Kidney (tissue), 13 donors: ENCODE measurements at regions not wholly inside any gene's neighbourhood (a gene's known extent, or its start where the extent isn't known, plus 50 kb on each side); places are given as distances from the start of the nearest gene placed in this dataset.
"Not testable (repeated sequence)": the region's sequence is repeated elsewhere in the genome, so short reads cannot be mapped to it uniquely, and the experiment has no call there.

Source experiments
- DNase-seq, 5 donors: peaks; one replicate each; pipeline ENCODE4 v3.0.0-alpha.2; 2013 to 2020
- FAIRE-seq: peaks from 2 replicates; lab custom pipeline; 2012; peaks lifted over from hg19 to GRCh38; lab: Jason Lieb, UNC
- H3K27ac ChIP-seq, 2 donors: one replicate each; pipeline ENCODE4 v1.7.0; 2013; ENCODE audit warnings: low read depth in 2 of 2, low read length in 2 of 2, inconsistent platforms in 1 of 2
- H3K27me3 ChIP-seq: one replicate; pipeline ENCODE4 v1.7.1; 2013; ENCODE audit warnings: low read length, inconsistent platforms; ENCODE audit not compliant: control insufficient read depth, insufficient read depth
- H3K36me3 ChIP-seq, 3 donors: one replicate each; pipeline versions ENCODE4 v1.7.0 to v1.7.1; 2013; ENCODE audit warnings: low read length in 3 of 3, control low read depth in 1 of 3, inconsistent platforms in 1 of 3; ENCODE audit not compliant: insufficient read depth in 3 of 3, control insufficient read depth in 2 of 3
- H3K4me1 ChIP-seq, 3 donors: one replicate each; pipeline versions ENCODE4 v1.7.0 to v1.7.1; 2013; ENCODE audit warnings: low read length in 3 of 3, inconsistent platforms in 1 of 3, low read depth in 1 of 3; ENCODE audit not compliant: control insufficient read depth in 2 of 3, insufficient read depth in 2 of 3
- H3K4me3 ChIP-seq, 3 donors: one replicate each; pipeline versions ENCODE4 v1.7.0 to v1.8.1; 2013; ENCODE audit warnings: low read length in 3 of 3, control low read depth in 1 of 3, inconsistent platforms in 1 of 3
- H3K9ac ChIP-seq, 3 donors: one replicate each; pipeline versions ENCODE4 v1.7.0 to v1.7.1; 2013; ENCODE audit warnings: low read length in 3 of 3, control low read depth in 1 of 3, inconsistent platforms in 1 of 3
- H3K9me3 ChIP-seq, 3 donors: one replicate each; pipeline versions ENCODE4 v1.7.0 to v1.7.1; 2013; ENCODE audit warnings: low read length in 3 of 3, control low read depth in 1 of 3, inconsistent platforms in 1 of 3; ENCODE audit not compliant: control insufficient read depth in 2 of 3, insufficient read depth in 1 of 3
- CTCF ChIP-seq: IDR thresholded peaks from 3 replicates; pipeline ENCODE4 v1.5.1; 2012; ENCODE audit warnings: mild to moderate bottlenecking, moderate library complexity, borderline replicate concordance; ENCODE audit not compliant: insufficient read depth; ENCODE audit errors: extremely low read depth
- intact Hi-C: fragments of 100-400 bp; cut with DNase I; formaldehyde crosslinking; loops from one replicate; pipeline ENCODE4 v1.11.1; 2022
- donor health status: control.
- donor health status: control.
- donor health status: control.
- donor health status: control.
- donor health status: control.
- donor health status: DM: yes; HTN: yes; CAD: no.
- donor health status: Normal renal cell carcinoma (clear cell type).

- Histone ChIP-seq H3K27ac (no peak overlapping the region), H3K27me3 (no peaks in the 10 kb centered on the region), H3K4me1 (peaks cover 0 to 7% (median 6%) of the 10 kb centered on the region in 3 donors), H3K36me3 (no peaks in the 10 kb centered on the region), H3K9ac (no peak overlapping the region), H3K4me3 (no peak overlapping the region), H3K9me3 (no peaks in the 10 kb centered on the region)
- no peak for TF ChIP-seq CTCF
- DNase-seq, result no peak
- FAIRE-seq, result no peak
- intact Hi-C loops, result no loop called here
Observed at GRCh38 chr3:177338697-177339219, 141.5 kb upstream of the TBL1XR1 start.

- H3K4me1 ChIP-seq, H3K27ac ChIP-seq, H3K9me3 ChIP-seq: not testable (repeated sequence)
Observed at GRCh38 chr3:177339220-177339703, 142.0 kb upstream of the TBL1XR1 start.

GRCh38 chr3:177340243-177340830, 143.1 kb upstream of the TBL1XR1 start:
- no peak overlapping the region for H3K27ac ChIP-seq
- H3K4me3 ChIP-seq, result no peak overlapping the region
- FAIRE-seq (no peak), DNase-seq (no peak)
- no peak for TF ChIP-seq CTCF
- H3K9me3 ChIP-seq, result no peaks in the 10 kb centered on the region
- H3K4me1 ChIP-seq, result peaks cover 0 to 9% (median 7%) of the 10 kb centered on the region in 3 donors
- H3K27me3 ChIP-seq, result no peaks in the 10 kb centered on the region
- no peaks in the 10 kb centered on the region for H3K36me3 ChIP-seq
- H3K9ac ChIP-seq, result no peak overlapping the region
- intact Hi-C loops, result no loop called here

More at GRCh38 chr3:177339220-177339703, 142.0 kb upstream of the TBL1XR1 start:
- H3K9ac ChIP-seq, H3K27me3 ChIP-seq, FAIRE-seq, intact Hi-C loops, DNase-seq, H3K4me3 ChIP-seq, H3K36me3 ChIP-seq: not testable (repeated sequence)

- Histone ChIP-seq H3K9ac (no peak overlapping the region), H3K9me3 (no peaks in the 10 kb centered on the region), H3K27me3 (no peaks in the 10 kb centered on the region), H3K4me1 (peaks cover 5 to 17% (median 14%) of the 10 kb centered on the region in 3 donors), H3K36me3 (no peaks in the 10 kb centered on the region), H3K4me3 (no peak overlapping the region), H3K27ac (no peak overlapping the region)
- FAIRE-seq (no peak), DNase-seq (no peak)
- intact Hi-C loops, result no loop called here
- TF ChIP-seq CTCF, result no peak
Observed at GRCh38 chr3:177341736-177342419, 144.6 kb upstream of the TBL1XR1 start.
